GM21825 (cell line): ENCODE measurements at regions not wholly inside any gene's neighbourhood (a gene's known extent, or its start where the extent isn't known, plus 50 kb on each side); places are given as distances from the start of the nearest gene placed in this dataset.
A peak's percentile ranks its signal among the peaks of the same experiment; 100 is the strongest.

Experiments used
- ATAC-seq: cut with Tn5 transposase; IDR thresholded peaks from one replicate; pipeline ENCODE4 v1.9.1; 2021; ENCODE audit warnings: mild to moderate bottlenecking, moderate library complexity; ENCODE audit not compliant: unreplicated experiment

DNA sequence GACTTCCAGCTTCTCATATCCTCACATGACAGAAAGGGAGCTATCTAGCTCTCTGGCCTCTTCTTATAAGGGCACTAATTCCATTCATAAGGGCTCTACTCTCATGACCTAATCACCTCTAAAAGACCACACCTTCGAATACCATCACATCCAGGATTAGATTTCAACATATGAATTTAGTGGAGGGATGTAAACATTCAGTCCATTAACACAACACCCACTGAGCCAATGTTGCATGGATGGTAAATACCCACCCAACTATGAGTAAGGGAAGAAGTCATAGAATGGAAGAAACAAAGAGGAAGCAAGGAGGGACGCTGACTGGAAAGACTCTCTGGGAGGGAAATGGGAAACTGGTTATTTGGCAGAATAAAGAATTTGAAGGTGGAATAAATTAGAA lies 112.6 kb upstream of the CCDC112 start:
- no peak for ATAC-seq

DNA sequence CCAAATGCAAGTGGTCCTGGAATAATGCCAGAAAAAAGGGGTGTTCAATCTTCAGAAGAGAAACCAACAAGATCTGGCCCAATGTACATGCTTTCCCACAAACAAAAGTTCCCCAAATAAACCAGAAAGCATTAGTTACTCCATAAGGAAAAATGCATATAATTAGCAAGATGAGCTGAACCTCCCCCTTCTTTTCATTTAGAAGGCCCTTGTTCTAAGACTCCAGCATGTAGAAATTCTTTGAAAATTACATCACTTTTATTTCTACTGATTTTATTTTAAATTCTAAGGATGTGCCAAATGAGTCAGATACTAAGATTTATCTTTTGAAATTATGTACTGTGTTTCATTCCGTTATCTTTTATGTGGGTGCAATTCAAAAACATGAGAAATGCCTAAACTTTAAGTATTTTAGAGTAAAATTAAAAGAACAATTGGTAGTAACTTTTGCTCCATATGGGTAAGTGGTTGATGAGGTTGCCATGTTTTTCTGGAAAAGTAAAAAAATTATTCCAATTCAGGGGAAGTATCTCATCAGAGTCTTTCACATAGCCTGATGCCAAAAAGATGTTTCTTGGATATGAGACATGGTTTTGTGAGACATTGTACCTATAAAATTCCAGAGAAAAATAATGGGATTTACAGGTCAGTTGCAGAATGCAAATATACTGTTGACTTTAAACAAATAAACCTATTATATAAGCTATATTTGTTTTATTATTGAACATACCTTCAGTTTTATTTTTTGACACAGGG lies 106.5 kb upstream of the CCDC112 start:
- no peak for ATAC-seq

DNA sequence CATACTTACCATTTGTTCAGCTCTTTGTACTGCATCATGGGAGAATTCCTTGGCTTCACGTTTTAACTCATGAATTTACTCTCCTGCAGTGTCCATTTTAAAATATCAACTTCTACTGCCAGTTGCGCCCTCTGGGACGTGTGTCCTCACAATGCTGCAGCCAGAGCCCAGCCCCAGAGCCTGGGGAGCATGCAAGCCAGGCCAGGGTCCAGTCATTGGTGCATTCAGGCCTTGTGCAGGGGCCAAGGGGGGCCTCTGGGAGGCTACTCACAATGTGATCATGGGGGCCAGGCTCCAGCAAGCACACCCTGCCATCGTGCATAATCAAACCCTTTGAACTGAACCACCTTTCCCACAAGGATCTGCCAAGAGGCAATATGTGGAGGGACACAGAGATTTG lies 105.6 kb upstream of the CCDC112 start:
- ATAC-seq: no peak

DNA sequence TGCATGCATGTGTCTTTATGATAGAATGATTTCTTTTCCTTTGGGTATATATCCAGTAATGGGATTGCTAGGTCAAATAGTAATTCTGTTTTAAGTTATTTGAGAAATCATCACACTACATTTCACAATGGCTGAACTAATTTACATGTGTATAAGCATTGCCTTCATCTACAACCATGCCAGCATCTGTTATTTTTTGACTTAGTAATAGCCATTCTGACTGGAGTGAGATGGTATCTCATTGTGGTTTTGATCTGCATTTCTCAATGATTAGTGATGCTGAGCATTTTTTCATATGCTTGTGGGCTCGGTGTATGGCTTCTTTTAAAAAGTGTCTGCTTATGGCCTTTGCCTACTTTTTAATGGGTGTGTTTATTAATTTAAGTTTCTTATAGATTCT lies 102.3 kb upstream of the CCDC112 start:
- ATAC-seq: no peak

DNA sequence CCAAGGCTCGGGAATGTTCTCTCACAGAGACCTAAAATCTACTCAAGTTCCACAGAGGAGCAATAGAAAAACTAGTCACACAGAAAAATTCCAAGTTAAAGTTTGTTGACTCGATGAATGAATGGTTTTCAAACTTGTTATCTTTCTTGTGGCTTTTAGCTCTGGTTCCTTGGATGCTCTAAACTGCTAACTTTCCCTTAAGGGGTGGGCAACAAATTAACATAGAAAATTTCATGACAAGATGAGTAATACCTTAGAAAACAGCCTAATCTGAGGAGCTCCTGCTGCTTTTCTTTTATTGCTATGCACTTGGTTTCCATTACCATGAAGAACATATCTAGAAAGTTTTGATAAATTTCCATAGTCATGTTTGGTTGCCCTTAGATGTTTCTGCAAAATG lies 100.2 kb upstream of the CCDC112 start:
- no peak for ATAC-seq

DNA sequence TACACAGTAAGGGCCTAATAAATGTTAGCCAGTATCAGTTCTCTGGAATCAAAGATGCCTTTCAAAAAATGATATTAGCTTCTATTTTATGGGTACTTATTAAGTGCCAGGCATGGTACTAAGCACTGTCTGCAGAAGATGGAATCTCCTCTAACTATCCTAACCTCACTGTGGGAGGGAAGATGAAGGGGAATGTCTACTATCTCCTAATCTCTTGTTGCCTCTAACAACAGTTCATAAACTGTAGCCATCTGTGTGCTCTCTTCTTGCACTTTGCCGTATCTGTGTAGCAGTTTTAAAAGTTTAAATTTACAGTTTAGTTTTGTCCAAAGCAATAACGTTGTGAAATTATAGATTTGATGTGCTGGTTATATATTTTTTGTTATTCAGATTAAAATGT lies 99.6 kb upstream of the CCDC112 start:
- ATAC-seq: no peak

DNA sequence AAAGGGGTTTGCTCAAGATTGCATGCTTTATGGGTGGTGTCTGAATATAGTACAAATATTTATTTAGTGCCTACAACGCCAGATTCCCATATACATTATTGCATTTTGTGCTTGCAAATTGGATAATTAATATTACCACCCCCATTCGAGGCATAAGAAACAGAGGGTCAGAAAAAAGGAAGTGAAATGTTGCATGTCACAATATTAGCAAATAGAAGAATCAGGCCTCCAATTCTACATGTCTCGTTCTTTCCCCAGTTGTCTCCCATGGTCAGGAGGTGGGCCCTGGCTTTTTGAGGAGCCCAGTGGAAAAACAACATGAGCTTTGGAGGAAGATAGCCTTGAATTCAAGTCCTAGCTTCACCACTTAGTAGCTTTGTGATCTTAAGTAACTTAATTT lies 98.1 kb upstream of the CCDC112 start:
- ATAC-seq: no peak

DNA sequence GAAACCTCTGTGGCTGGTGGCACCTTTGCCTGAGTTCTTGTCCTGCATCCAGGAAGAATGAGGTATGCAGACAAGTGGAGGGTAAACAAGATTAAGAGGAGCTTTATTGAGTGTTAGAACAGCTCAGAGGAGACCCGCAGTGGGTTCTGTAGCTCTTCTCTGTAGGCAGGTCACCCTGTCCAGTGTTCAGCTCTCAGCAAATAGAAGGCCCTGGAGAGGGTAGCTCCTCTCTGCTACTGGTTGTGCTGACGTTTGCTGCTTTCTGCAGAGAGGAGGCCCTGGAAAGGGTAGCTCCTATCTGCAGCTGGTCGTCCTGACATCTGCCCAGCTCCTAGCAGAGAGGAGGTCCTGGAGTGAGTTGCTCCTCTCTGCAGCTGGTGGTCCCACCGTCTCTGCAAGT lies 96.8 kb upstream of the CCDC112 start:
- no peak for ATAC-seq

DNA sequence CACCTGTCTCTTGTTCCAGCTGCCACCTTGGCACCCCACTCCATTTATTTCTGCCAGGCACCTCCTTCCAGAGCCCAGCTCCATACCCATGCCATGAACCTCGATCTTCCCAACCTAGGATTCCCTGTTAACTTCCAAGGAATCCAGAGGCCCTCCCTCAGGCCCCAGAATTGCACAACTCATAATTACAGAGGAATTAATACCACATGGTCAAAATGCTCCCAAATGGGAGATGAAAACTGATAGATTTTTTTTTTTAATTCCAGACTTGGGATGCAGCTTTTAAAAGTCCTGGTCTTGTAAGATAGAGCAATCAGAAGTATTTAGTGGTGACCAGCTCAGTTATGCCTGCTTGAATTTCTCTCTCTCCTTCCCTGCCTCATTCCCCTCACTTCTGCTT lies 96.2 kb upstream of the CCDC112 start:
- ATAC-seq: no peak

DNA sequence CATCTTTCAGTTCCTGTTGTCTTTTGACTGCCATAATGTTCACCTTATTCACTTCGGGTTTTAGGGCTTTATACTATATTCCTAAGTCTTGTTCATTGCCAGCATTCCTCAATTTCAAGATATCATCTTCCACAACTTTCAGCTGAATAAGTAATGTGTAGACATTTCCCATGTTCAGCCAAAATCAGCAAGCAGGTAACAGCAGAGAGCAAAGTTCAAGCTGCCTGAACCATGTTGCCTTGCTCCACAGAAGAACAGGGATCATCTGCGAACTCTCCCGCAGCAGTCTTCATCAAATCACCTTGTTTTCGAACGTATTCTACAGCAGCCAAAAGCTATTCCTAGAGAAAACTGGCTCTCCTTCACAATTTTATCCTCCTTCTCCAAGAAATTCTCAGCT lies 95.3 kb upstream of the CCDC112 start:
- ATAC-seq: no peak

DNA sequence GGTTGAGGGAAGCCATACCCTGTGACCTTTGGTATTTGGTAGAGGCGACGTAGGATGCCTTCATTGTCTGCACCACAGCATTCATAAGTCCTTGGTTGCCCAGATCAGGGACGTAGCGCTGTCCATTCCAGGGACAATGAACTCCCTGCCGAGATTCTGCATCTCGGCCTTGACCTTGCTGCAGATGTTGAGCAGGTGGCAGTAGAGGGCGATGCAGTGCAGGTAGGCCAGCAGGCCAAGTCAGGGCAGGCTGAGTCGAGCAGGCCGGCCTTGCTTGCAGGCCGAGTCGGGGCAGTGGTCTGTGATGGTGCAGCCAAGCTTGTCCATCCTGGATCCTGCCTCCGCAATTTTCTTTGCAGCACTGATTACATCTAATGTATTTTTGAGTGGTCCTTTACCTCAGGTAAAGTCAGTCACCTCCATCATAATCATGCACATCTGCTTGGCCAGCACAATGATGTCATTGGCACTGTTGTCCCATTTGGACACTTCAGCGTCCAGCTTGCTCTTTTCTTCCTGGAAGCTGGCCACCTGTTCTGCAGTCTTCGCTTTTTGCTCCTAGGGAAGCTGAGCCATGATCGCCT lies 93.4 kb upstream of the CCDC112 start:
- ATAC-seq: no peak

DNA sequence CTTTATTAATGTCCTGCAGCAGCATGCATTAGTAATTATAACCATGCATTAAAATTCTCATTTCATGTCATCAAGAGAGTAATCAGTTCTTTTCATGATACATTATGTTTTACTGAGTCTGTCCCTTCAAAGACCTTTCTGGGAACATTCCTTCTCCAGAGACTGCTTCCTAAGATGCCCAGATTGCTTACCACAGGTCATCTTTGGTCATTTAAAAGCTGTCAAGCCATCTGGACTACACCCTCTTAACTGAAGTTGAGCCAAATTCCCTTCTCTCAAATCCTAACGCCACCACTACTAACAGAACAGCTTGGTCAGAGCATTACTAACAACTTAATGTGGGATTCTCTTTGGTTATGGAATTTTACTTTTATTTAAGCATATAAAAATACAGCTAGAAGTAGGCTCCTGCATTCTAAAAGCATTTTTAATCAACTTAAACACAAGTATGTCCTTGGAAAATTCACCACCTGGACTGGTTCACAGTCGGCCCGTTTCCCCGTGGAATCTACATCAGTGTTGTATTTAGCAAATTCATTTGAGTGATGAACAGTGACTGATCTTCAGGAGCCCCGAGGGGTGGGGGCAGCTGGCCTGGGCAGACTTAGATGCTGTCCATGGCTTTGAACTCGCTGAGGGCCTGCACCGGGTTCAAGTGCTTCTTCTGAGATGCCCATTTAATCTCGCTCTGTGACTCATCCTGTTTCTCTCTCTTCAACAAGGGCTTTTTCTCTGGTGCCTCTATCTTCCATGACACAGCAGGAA lies 92.8 kb upstream of the CCDC112 start:
- no peak for ATAC-seq

DNA sequence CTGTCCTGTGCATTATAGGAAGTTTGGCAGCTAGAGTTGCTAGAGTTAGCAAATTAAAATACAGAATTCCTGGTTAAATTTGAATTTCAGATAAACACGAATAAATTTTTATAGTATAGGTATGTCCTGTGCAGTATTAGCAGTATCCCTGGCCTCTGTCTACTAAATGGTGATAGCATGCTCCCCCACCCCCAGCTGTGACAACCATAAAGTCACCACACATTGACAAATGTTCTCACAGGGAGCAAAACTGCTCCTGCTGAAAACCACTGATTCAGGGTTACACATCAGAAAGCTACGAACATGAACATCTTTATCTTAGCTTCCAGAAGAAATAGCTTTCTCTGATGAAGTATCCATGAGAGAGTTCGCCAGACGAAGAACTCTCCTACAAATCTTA lies 91.8 kb upstream of the CCDC112 start:
- no peak for ATAC-seq

DNA sequence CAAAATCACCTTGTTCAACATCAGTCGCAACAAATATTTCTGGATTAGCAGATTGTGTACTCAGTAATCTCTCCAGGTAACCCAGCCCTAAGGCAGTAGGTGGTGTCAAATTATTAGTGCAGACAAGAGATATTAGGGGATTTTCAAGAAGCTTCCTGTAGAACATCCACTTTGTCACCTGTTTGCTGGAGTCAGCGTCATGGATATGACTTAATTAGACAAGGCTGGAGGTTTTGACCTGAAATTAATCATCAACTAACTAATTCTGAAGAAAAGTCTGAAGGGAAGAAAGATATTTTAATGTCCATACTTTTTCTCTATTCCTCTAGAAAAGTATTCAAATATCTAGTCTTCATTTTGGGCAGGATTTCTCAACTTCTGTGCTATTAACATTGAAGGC lies 91.4 kb upstream of the CCDC112 start:
- no peak for ATAC-seq

DNA sequence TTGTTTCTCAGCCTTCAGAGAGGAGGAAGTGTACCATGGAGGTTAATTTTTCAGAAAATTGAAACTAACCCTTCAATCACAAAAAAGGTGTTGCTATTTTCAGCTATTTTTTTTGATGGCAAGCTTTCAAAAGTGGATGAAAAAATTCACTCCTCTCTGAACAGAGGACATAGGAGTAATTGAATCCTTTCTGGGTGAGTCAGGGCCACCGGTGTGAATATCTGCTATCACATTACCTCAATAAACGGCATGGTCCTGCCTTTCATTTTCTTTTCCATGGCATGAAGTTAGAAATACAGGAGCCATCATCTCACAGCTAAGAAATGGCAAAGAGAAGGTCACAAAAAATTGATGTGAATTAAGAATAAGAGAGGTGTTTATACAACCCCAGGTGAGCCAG lies 90.2 kb upstream of the CCDC112 start:
- ATAC-seq: no peak

DNA sequence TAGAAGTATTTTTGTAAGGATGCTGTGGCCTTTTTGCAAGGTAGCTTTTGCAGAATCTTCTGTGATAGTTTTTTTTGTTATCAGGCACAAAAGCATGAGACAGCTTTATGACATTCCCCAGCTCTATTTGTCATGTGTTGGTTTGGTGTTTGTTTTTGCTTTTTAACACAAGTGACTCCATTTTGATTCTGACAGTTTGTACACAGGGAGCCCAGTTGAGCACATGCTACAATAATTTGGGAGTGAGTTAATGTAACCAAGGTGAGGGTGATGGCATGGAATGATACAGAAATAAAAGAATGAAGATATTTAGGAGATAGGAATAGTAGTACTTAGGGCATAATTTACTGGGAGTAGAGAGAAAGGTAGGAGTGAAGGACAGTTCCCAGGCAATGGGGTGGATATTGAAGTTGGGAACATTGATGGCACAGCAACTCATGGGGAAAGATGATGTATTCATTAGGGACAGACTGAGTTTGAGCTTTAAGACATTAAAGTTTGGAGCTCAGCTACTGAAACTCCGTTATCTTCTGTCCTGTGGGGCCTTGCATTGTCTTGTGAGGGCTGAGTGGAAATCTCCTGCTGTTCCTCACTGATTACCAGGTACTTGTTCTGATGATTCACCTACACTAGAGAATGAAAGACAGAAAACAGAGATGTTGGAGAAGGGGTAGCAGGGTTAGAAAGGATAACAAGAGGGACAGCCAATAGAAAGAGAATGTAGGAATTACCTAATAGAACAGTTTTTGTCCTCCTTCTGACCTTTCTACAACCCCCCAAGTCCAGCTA lies 88.3 kb upstream of the CCDC112 start:
- ATAC-seq: no peak

DNA sequence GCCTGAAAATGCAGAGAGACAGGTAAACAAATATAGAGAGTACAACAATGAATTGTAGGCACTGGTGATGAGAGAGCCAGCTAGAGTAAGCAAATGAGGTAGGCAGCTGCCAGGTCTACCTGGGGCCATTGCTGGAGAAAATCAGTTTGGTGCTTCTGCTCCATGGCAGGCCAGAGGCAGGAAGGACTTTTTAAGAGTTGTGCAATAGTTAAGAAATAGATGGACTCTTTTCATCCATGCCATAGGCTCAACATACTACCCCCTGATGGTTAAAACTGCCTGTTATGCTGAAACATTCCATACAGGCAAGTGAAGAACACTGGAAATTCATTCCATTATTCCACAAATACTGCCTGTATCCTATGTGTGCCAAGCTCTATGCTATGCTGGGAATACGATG lies 86.5 kb upstream of the CCDC112 start:
- no peak for ATAC-seq

DNA sequence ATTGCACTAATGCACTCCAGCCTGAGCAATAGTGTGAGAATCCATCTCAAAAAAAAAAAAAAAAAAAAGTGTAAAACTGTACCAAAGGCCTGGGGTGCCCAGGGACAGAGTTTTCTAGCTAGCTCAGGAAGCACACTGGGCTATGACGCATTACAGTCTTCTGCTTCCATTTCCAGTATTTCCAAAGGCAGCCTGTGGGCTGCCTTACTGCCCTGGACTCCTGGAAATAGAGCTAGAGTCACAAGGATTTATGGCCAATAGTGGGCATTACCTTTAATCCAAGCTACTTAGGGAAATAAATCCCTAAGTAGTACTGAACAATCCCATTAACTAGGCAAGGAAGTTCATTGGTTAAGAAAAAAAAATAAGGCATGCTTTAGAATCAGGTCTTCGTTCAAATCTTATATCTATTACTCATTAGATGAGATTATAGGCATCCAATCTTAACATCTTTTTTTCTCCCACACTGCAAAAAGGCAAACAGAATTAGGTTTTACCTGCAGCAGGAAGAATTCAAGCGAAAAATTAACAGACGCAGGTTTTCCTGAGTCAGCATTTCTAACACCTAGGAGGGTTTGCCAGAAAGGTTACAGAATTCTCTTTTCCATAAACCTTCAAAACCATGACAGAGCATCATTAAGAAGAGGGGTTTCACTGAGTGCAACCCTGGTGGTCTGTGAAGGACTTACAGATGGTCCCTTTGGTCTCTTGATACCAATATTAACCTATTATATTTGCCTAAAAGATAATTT lies 85.6 kb upstream of the CCDC112 start:
- no peak for ATAC-seq

DNA sequence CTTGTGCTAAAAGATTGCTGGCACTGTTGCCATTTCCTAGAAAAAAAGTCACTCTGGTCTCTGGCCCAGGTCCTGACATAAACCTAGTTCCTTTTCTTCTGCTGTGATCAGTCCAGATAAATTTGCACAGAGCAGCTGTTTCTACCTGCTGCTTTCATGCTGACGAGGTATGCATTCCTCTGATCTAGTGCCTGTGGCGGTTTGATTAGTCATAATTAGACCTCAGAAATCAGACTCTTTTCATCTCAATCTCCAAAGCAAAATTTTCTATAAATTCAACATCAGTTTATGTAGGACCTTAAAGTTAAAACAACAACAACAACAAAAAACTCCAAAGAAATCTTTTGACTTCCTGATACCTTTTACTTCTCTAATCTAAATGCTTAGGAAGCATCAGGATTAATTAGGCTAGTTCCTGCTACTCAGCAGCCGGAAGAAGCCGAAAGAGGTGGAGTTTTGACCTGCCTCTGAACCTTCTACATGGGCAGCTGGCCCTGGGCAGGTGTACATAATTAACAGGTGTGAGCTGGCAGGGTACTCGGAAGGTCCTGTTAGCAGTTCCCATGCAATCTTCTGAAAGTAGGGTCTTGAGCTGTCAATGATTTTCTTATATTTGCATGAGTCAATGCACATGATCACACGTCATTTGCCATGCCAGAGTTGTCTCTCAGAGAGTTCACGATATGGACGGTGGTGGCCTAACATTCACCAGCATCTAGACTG lies 83.3 kb upstream of the CCDC112 start:
- peak; percentile 52 for ATAC-seq

DNA sequence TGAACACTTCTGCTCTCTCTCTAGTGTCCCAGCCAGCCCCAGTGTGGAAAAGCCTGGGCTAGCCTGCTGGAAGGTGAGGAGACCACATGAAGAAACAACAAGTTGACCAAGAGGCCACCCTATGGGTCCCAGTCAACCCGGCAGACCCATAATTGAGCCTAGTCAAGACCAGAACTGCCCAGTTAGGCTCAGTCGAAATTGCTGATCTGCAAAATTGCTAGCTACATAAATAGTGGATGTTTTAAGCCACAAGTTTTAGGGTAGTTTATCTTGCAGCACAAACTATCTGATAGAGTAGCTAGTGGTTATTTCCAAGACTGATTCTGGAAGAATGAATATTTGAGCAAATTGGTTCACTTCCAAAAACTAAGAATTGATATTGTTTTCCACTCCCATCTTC lies 82.3 kb upstream of the CCDC112 start:
- no peak for ATAC-seq
